ENCODE measurements at regions not wholly inside any gene's neighbourhood (a gene's known extent, or its start where the extent isn't known, plus 50 kb on each side); places are given as distances from the start of the nearest gene placed in this dataset.

DNA sequence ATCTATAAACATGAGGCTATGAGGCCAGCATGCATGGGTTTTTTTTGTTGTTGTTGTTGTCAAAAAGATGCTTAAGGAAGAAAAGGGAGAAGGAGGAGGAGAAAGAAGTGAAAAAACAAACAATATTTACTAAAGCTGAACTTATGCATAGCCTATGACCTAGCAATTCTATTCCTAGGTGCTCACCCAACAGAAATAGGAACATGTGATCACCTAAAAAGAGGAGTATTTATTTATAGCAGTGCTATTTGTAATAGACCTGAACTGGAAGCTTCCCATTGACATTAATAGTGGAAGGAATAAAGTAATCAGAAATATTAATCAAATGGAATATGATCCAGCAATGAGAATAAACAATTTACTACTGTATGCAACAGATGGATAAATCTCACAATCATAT lies 156.5 kb upstream of the OLIG3 start:
- no peak for DNase-seq (ENCODE audit: low read depth in 1 of 2, low spot score in 2 of 2)
- CTCF ChIA-PET (ENCODE audit: partially characterized antibody): interaction anchor here (0.7 kb wide), 1 partner anchor 57 kb away, joined by 4 read pairs; no protein-coding TSS in a partner anchor
- no peak overlapping the region for H2AFZ ChIP-seq (ENCODE audit: low read length)
- no peak for TF ChIP-seq SP1 (IDR thresholded peaks at IDR 0.05; ENCODE audit: low read depth, low read length)
- TF ChIP-seq SIX5 (IDR thresholded peaks at IDR 0.05; ENCODE audit: low read depth, low read length): no peak
- no peak for TF ChIP-seq MAFK (IDR thresholded peaks at IDR 0.05; ENCODE audit: low read depth, low read length)
- TF ChIP-seq RFX5 (IDR thresholded peaks at IDR 0.05; ENCODE audit: borderline replicate concordance, low read depth, low read length): no peak
- TF ChIP-seq POLR2A (IDR thresholded peaks at IDR 0.05; ENCODE audit: control extremely low read depth in 1 of 2, low read depth in 2 of 2, low read length in 2 of 2): no peak
- no peak for TF ChIP-seq TEAD4 (IDR thresholded peaks at IDR 0.05; ENCODE audit: low read depth, low read length)
- TF ChIP-seq EGR1 (IDR thresholded peaks at IDR 0.05; ENCODE audit: borderline replicate concordance, low read depth, low read length): no peak
- TF ChIP-seq, protein P1, sequence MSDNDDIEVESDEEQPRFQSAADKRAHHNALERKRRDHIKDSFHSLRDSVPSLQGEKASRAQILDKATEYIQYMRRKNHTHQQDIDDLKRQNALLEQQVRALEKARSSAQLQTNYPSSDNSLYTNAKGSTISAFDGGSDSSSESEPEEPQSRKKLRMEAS (IDR thresholded peaks at IDR 0.05): no peak
- TF ChIP-seq RXRA (IDR thresholded peaks at IDR 0.05; ENCODE audit: insufficient read depth, low read depth, low read length): no peak
- no peak for TF ChIP-seq SAP30 (IDR thresholded peaks at IDR 0.05; ENCODE audit: insufficient read depth, insufficient replicate concordance, low read length)
- no peak for TF ChIP-seq ASH2L (IDR thresholded peaks at IDR 0.05; ENCODE audit: low read length)
- no peak for TF ChIP-seq RAD21 (IDR thresholded peaks at IDR 0.05 in 1 of 2, conservative IDR thresholded peaks at IDR 0.05 in 1 of 2; ENCODE audit: low read depth in 2 of 2, low read length in 2 of 2)
- TF ChIP-seq, protein P2, sequence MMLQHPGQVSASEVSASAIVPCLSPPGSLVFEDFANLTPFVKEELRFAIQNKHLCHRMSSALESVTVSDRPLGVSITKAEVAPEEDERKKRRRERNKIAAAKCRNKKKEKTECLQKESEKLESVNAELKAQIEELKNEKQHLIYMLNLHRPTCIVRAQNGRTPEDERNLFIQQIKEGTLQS (IDR thresholded peaks at IDR 0.05; ENCODE audit: insufficient read depth, low read depth, low read length): no peak
- no peak for TF ChIP-seq SIN3A (conservative IDR thresholded peaks at IDR 0.05 in 1 of 2, IDR thresholded peaks at IDR 0.05 in 1 of 2; ENCODE audit: low read depth in 1 of 2, low read length in 2 of 2)
- TF ChIP-seq BACH1 (IDR thresholded peaks at IDR 0.05; ENCODE audit: low read length): no peak

More for the DNA sequence above, 156.5 kb upstream of the OLIG3 start:
- Histone ChIP-seq H3K9ac (replicated peaks in 1 of 4; ENCODE audit: extremely low read depth in 1 of 4, low read depth in 3 of 4, low read length in 3 of 4) (no peak overlapping the region), H3K36me3 (ENCODE audit: control insufficient read depth in 2 of 4, insufficient read depth in 4 of 4, low read length in 3 of 4) (peaks cover 0 to 2% (median 0%) of the 10 kb centered on the region in 4 experiments; a peak in 1 of 8 replicates), H4K20me1 (replicated peaks in 1 of 2; ENCODE audit: control insufficient read depth in 1 of 2, insufficient read depth in 2 of 2, low read length in 2 of 2) (no peaks in the 10 kb centered on the region), H3K4ac (replicated peaks; ENCODE audit: insufficient read length, low read depth, low read length) (no peak overlapping the region), H2BK120ac (replicated peaks; ENCODE audit: low read depth, low read length) (no peak overlapping the region), H3K14ac (ENCODE audit: insufficient read length) (no peak overlapping the region), H3K79me1 (ENCODE audit: low read depth, low read length) (no peaks in the 10 kb centered on the region), H3K27me3 (replicated peaks in 1 of 4; ENCODE audit: control insufficient read depth in 3 of 4, extremely low read depth in 1 of 4, insufficient read depth in 3 of 4, low read length in 3 of 4) (no peaks in the 10 kb centered on the region), H3K18ac (ENCODE audit: extremely low read depth, low read length) (no peak overlapping the region), H2BK15ac (ENCODE audit: low read length) (no peak overlapping the region), H3K56ac (replicated peaks; ENCODE audit: insufficient read length, low read depth, low read length) (no peak overlapping the region), H2BK20ac (ENCODE audit: low read length) (no peak overlapping the region), H4K91ac (replicated peaks; ENCODE audit: insufficient read length, low read length) (no peak overlapping the region), H3K23me2 (ENCODE audit: low read depth, low read length) (no peaks in the 10 kb centered on the region), H3K79me2 (ENCODE audit: control insufficient read depth in 1 of 2, insufficient read depth in 2 of 2, low read length in 2 of 2) (no peaks in the 10 kb centered on the region), H2BK5ac (ENCODE audit: low read depth, low read length) (no peak overlapping the region), H3K4me2 (ENCODE audit: insufficient read depth in 1 of 2, low read depth in 2 of 2, low read length in 2 of 2) (no peak overlapping the region), H2BK12ac (ENCODE audit: low read depth, low read length) (no peak overlapping the region), H3K27ac (ENCODE audit: low read depth, low read length) (no peak overlapping the region), H3K4me3 (ENCODE audit: extremely low read depth in 1 of 4, insufficient read depth in 2 of 4, low read depth in 3 of 4, low read length in 4 of 4) (no peak overlapping the region), H4K5ac (ENCODE audit: insufficient read length, low read depth, low read length) (no peak overlapping the region), H4K8ac (ENCODE audit: extremely low read depth, insufficient read depth, low read length) (no peak overlapping the region), H2AK5ac (ENCODE audit: low read depth, low read length) (no peak overlapping the region), H3K4me1 (replicated peaks in 1 of 4; ENCODE audit: control insufficient read depth in 3 of 4, insufficient read depth in 4 of 4, low read length in 3 of 4) (no peaks in the 10 kb centered on the region), H3K23ac (ENCODE audit: insufficient read length) (no peak overlapping the region), H3K9me3 (ENCODE audit: insufficient read depth in 2 of 2, low read depth in 1 of 2, low read length in 1 of 2) (peaks cover 23 to 30% of the 10 kb centered on the region in 2 experiments)
- POLR2A ChIA-PET (ENCODE audit: partially characterized antibody): no interaction called here
- FAIRE-seq: no peak

Data from H1 (cell line).